ENCODE measurements at regions not wholly inside any gene's neighbourhood (a gene's known extent, or its start where the extent isn't known, plus 50 kb on each side); places are given as distances from the start of the nearest gene placed in this dataset.
"Not testable (repeated sequence)": the region's sequence is repeated elsewhere in the genome, so short reads cannot be mapped to it uniquely, and the experiment has no call there.

- no peak for DNase-seq
These were observed 592.4 kb downstream of the TBC1D22A start for GRCh38 chr22:47354668-47355387.

GRCh38 chr22:47352920-47353700, 590.7 kb downstream of the TBC1D22A start:
- DNase-seq, result no peak

- DNase-seq, result no peak
These were observed 589.6 kb downstream of the TBC1D22A start for GRCh38 chr22:47351836-47352579.

- not testable (repeated sequence) for DNase-seq
These were observed 583.8 kb downstream of the TBC1D22A start for GRCh38 chr22:47346287-47346686.

DNA sequence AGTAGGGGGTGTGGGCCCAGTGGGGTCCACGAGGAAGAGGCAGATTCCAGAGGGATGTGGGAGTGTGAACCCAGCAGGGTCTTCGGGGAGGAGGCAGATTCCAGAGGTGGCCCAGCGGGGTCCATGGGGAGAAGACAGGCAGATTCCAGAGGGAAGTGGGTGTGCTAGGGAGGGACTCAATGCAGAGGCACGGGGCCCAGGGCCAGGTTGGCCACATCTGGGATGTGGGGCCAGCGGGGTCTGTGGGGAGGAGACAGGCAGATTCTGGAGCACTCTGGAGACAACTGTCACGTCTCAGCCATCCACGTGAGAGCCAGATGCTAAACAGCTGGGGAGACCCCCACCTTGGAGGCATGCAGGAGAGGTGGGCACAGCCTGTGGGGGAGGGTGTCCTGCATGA, 582.6 kb downstream of the TBC1D22A start:
- DNase-seq, result no peak

DNA sequence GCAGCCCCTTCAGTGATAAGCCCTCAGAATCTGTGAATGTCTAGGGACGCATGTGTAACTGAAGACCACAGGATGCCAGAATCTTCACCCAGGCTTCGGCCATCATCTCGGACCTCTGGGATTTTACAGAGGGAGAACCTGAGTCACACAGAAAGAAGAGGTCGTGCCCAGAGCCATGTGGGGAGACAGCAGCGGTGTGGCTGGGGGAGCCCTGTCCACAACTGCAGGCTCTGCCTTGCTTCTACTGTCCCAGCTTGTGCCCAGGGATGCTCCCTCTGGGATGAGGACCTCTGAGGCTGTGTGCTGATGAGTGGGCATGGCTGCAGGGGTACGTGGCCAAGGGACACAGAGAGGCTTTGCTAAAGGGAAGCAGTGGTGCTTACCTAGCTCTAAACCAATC, 582.0 kb downstream of the TBC1D22A start:
- no peak for DNase-seq

GRCh38 chr22:47343611-47344010, 581.2 kb downstream of the TBC1D22A start:
- DNase-seq, result no peak

DNA sequence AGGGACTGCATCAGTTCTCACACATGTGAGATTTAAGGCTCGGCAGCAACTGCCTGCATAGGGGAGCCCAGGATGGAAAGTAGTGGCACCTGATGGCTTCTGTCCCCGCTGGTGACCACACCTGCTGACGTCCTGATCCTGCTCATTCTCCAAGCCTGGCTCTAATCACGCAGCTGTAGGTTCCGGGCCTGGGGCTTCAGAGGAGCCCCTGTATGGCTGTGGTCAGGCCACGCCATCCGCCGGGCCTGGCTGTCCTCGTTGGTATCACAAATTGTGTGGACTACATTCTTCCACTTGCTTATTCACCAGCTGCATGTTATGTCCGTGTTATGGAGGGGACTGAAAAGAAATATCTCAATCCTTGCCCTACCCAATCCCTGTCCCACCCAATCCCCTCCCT, 580.0 kb downstream of the TBC1D22A start:
- no peak for DNase-seq

- DNase-seq, result no peak
These were observed 579.0 kb downstream of the TBC1D22A start for GRCh38 chr22:47341464-47341863.

DNA sequence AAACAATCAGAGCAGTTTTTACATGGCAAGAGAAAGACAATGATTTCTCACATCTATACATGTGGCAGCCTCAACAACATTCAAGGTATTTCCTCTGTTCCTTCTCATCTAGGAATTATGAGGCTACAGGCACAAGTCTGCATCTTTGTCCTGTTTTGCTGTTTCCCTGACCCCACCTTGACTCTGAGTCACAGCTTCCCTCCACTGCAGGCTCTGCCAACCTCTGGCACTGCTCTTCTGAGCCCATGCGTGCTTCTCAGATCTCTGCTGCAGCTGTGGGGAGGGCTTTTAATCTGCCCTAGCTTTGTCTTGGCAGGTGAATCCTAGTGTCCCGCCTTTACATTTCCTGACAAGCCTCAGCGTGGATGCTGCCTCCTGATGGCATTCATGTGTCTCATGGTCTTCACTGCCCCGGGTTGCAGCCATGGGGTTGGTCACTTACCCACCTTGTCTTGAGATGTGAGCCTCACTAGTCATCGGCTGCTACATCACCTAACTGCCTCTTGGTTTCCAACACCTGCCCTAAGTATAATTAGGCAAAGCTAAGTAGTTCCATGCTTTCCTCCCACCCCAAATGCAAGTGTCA, 578.5 kb downstream of the TBC1D22A start:
- DNase-seq, result no peak

GRCh38 chr22:47337161-47337621, 574.7 kb downstream of the TBC1D22A start:
- no peak for DNase-seq

DNA sequence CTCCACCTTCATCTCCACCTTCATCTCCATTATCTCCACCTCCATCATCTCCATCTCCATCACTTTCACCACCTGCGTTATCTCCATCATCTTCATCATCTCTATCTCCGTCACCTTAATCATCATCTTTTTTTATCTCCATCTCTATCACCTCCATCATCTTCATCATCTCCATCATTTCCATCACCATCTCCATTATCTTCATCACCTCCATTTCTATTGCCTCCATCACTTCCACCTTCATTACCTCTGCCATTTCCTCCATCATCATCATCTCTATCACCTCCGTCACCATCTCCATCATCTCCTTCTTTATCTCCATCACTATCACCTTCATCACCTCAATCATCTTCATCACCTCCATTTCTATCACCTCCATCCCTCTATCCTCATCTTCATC, 573.5 kb downstream of the TBC1D22A start:
- DNase-seq, result no peak

GRCh38 chr22:47335460-47335859, 573.0 kb downstream of the TBC1D22A start:
- DNase-seq, result no peak

- no peak for DNase-seq
These were observed 572.2 kb downstream of the TBC1D22A start for GRCh38 chr22:47334601-47335000.

- no peak for DNase-seq
These were observed 571.2 kb downstream of the TBC1D22A start for GRCh38 chr22:47333625-47334024.

- DNase-seq, result no peak
These were observed 570.0 kb downstream of the TBC1D22A start for GRCh38 chr22:47332246-47332980.

GRCh38 chr22:47331750-47332149, 569.3 kb downstream of the TBC1D22A start:
- no peak for DNase-seq

DNA sequence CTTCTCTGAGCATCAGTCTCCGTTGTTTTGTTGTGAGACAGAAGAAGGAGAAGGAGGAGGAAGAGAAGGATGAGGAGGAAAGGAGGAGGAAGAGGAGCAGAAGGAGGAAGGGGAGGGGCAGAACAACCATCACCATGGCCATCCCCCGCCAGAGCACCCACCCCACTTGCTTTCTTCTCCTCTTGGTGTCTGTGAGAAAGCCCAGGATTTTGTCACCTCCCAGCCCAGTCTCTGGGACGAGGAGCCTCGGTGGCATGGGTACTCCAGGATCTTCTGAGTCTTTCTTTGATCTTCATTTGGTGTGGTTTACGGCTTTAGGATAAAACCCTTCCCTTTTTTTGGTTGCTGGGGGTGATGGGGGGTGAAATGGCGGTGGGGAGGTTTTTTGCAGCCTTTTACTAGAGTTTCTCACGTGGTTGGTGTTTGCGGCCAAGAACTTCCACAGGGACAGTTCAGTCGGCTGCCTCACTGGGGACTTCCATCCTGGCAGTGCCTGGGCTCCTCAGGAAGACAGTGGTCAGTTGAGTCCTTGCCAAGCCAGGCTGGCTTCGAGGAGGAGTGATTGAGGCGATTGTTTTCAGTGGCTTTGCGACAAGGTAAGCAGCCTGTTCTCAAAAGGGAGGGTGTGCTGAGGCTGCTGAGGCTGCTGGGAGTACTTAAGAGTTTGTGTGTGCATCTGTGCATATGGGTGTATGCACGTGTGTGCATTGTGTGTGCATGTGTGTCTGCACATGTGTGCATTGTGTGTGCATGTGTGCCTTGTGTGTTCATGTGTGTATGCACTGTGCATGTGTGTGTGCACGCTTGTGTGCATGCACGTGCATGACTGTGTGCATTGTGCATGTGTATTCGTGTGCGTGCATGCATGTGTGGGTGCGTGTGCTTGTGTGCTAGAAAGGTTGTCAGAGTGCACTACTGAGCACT, 567.5 kb downstream of the TBC1D22A start:
- no peak for DNase-seq

DNA sequence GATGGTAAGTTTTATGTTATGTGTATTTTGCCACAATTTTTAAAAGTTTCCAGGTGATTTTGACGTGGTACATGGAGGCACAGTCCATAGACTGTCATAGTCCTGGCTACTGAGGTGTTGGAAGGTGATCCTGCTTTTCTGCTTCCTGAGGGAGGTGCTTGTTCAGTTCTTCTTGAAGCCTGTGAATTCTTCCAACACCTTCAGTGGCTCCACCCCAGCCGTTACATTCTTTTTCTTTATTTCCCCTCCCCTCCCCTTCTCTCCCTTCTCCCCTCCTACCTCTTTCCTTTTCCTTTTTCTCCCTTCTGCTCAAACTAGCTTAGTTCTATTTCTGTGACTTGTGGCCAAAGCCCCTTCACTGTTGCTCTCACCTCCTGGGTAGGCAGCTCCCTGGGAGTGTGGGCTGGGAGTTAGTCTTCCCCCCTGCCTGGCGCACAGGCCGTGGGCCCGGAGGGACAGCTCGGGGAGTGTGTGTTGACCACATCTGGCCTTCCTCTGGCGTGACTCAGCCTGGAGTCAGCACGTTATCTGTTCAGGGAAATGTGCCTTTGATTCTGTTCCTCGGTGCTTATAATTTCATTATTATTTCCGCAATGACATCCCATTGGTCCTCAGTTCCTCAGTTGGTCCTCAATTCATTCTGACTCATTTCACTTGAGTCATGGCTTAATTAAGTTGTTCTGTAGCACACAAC, 566.2 kb downstream of the TBC1D22A start:
- no peak for DNase-seq

GRCh38 chr22:47327241-47327640, 564.8 kb downstream of the TBC1D22A start:
- DNase-seq, result no peak

DNA sequence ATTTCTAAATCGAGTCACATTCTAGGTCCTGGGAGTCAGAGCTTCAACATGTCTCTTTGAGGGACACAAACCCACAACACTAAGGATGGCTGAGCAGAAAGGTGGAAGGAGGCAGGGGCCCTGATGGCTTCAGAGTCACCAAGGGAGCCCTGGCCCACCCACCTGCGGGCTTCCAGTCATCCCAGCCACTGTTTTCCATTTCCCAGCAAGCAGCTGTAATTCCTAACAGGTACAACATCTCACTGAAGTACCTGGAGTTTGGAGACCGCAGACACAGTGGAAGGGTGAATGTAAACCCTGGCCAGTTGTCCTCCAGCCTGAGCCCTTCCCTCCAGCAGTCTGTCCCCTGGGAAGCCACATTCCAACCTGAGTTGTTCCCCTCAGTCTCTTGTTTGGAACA, 562.8 kb downstream of the TBC1D22A start:
- DNase-seq, result no peak

All from activated effector memory CD4-positive, alpha-beta T cell treated with Interleukin-2 at 50 U/mL for 16 hours (primary cell).